ENCODE measurements at regions not wholly inside any gene's neighbourhood (a gene's known extent, or its start where the extent isn't known, plus 50 kb on each side); places are given as distances from the start of the nearest gene placed in this dataset.

GRCh38 chr10:24006741-24007140 is 202.2 kb upstream of the KIAA1217 start:
- TF ChIP-seq CTCF (IDR thresholded peaks at IDR 0.05; ENCODE audit: low read depth, low read length) (no peak), EZH2phosphoT487 (IDR thresholded peaks at IDR 0.05; ENCODE audit: low read depth) (no peak)
